Activated CD8-positive, alpha-beta T cell treated with anti-CD3 and anti-CD28 coated beads, Interleukin-2, amount 10 ng/mL, durations not matched to agents 7 days and 5 days (primary cell): ENCODE measurements at regions not wholly inside any gene's neighbourhood (a gene's known extent, or its start where the extent isn't known, plus 50 kb on each side); places are given as distances from the start of the nearest gene placed in this dataset.

ENCODE experiments used
- ATAC-seq: fragments of 150-1000 bp; cut with Tn5 transposase; one replicate; pipeline ENCODE4 v1.10.0; 2021; ENCODE audit warnings: moderate library complexity
- CTCF ChIA-PET: fragments of 350-600 bp; sonication (Branson Sonifier 250); formaldehyde crosslinking; loops from one replicate; lab custom pipeline; 2021; ENCODE audit warnings: antibody characterized with exemption; lab: Charles Lee
- POLR2A ChIA-PET: fragments of 350-600 bp; sonication (Branson Sonifier 250); formaldehyde crosslinking; loops from one replicate; lab custom pipeline; 2021; ENCODE audit warnings: antibody characterized with exemption; lab: Charles Lee
- DNase-seq: peaks from one replicate; pipeline ENCODE4 v3.0.0-alpha.2; 2020
- H3K27ac Mint-ChIP-seq: one replicate; pipeline ENCODE4 v1.8.0; 2021; ENCODE audit warnings: mild to moderate bottlenecking, mixed read lengths
- H3K27me3 Mint-ChIP-seq: one replicate; pipeline ENCODE4 v1.8.0; 2021; ENCODE audit warnings: low read depth, mixed read lengths
- H3K36me3 Mint-ChIP-seq: one replicate; pipeline ENCODE4 v1.8.0; 2021; ENCODE audit warnings: low read depth, mixed read lengths
- H3K4me1 Mint-ChIP-seq: one replicate; pipeline ENCODE4 v1.8.0; 2021; ENCODE audit warnings: low read depth, mixed read lengths
- H3K4me3 Mint-ChIP-seq: one replicate; pipeline ENCODE4 v1.8.0; 2021; ENCODE audit warnings: mild to moderate bottlenecking, mixed read lengths
- H3K9me3 Mint-ChIP-seq: one replicate; pipeline ENCODE4 v1.8.0; 2022; ENCODE audit warnings: mixed read lengths; ENCODE audit not compliant: insufficient read depth

DNA sequence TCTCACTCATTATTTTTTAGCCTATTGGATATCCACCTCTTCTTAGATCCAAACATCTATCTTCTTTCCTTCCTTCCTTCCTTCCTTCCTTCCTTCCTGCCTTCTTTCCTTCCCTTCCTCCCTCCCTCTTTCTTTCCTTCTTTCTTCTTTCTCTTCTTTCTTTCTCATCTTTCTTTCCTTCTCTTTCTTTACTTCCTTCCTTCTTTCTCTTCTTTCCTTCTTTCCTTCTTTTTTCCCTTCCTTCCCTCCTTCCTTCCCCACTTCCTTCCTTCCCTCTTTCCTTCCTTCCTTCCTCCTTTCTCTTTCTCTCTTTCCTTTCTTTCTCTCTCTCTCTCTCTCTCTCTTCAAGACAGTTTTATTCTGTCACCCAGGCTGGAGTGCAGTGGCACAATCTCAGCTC is 1239.8 kb downstream of the PCDH7 start:
- H3K27me3 Mint-ChIP-seq, result no peaks in the 10 kb centered on the region
- H3K36me3 Mint-ChIP-seq, result no peaks in the 10 kb centered on the region
- no peaks in the 10 kb centered on the region for H3K4me1 Mint-ChIP-seq
- no peak for ATAC-seq
- ChIA-PET CTCF (no interaction called here), POLR2A (interaction anchor here (0.6 kb wide), 1 partner anchor 317 kb away, joined by 3 read pairs; no protein-coding TSS in a partner anchor)
- DNase-seq, result no peak
- H3K27ac Mint-ChIP-seq, result no peak overlapping the region
- peaks cover 22% of the 10 kb centered on the region for H3K9me3 Mint-ChIP-seq
- H3K4me3 Mint-ChIP-seq, result no peak overlapping the region

DNA sequence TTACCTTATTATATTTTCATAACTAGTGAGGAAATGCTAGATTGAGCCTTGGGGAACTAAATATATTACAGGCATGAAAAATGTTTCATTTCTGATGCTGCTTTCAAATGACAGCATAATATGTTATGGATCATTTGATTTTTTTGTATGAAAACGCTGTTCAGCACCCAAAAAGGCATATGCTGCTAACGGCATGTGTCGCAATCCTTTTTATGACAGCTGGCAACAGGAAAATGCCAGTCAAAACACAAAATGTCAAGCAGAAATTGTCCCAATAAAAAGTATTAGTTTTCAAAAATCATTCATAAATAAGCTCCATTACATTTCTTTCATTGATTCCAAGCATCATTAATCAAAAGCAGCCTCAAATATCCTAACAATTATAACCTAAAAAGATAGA is 1244.5 kb downstream of the PCDH7 start:
- ATAC-seq, result no peak
- no peak overlapping the region for H3K27ac Mint-ChIP-seq

DNA sequence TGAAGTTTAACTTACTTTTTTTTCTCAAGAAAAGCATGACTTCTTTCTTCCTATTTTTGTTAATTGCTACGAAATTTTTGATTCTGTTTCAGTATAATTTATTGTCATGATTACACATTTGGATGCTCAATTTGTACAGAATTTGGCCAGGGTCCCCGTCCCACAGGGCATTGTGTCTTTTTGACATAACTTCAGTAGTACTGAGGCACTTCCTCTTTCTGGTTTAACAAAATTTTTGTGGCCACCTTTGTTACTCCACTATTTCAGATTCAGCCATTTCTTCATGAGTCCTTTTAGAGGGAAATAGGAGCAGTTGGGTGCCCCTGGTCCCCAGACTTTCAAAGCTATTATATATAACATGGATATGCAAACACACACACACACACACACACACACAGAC is 1248.7 kb downstream of the PCDH7 start:
- ChIA-PET CTCF (no interaction called here), POLR2A (no interaction called here)
- Mint-ChIP-seq H3K27me3 (no peaks in the 10 kb centered on the region), H3K9me3 (peaks cover 6% of the 10 kb centered on the region), H3K4me3 (no peak overlapping the region), H3K36me3 (no peaks in the 10 kb centered on the region), H3K27ac (no peak overlapping the region), H3K4me1 (no peaks in the 10 kb centered on the region)
- DNase-seq (no peak), ATAC-seq (no peak)

More for the DNA sequence above, 1244.5 kb downstream of the PCDH7 start:
- POLR2A ChIA-PET, result no interaction called here
- Mint-ChIP-seq H3K9me3 (peaks cover 16% of the 10 kb centered on the region), H3K4me1 (no peaks in the 10 kb centered on the region), H3K4me3 (no peak overlapping the region), H3K27me3 (no peaks in the 10 kb centered on the region), H3K36me3 (no peaks in the 10 kb centered on the region)
- no peak for DNase-seq
- CTCF ChIA-PET, result no interaction called here

DNA sequence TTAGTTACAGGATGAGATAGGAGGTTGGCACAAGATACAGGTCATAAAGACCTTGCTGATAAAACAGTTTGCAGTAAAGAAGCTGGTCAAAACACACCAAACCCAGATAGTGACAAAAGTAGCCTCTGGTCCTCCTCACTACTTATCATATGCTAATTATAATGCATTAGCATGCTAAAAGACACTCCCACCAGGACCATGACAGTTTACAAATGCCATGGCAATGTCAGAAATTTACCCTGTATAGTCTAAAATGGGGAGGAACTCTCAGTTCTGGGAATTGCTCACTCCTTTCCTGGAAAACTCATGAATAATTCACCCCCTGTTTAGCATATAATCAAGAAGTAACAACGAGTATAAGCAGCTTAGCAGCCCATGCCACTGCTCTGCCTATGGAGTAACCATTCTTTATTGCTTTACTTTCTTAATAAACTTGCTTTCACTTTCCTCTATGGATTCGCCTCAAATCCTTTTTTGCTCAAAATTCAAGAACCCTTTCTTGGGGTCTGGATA is 1254.4 kb downstream of the PCDH7 start:
- Mint-ChIP-seq H3K4me3 (no peak overlapping the region), H3K27ac (no peak overlapping the region), H3K36me3 (no peaks in the 10 kb centered on the region), H3K4me1 (no peaks in the 10 kb centered on the region), H3K9me3 (peaks cover 6% of the 10 kb centered on the region), H3K27me3 (no peaks in the 10 kb centered on the region)
- CTCF ChIA-PET, result no interaction called here
- DNase-seq, result no peak
- POLR2A ChIA-PET, result no interaction called here
- no peak for ATAC-seq

DNA sequence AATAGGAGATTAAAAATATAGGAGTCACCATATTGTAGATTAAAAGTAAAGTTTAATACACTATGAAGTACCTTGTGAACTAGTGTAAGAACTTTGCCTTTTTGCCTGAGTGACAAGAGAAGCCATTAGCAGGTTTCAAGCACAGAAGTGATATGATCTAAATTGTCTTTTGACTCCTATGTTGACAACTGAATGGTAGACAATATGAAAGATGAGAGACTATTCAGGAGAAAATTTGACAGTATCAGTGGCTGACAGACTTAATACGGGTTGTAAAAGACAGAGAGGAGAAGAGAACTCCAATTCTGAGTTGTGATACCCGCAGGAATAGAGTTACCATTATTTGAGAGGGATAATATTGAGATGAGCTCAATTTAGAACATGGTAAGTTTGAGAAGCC is 1259.8 kb downstream of the PCDH7 start:
- Mint-ChIP-seq H3K9me3 (no peaks in the 10 kb centered on the region), H3K27me3 (no peaks in the 10 kb centered on the region), H3K4me3 (no peak overlapping the region), H3K27ac (no peak overlapping the region), H3K4me1 (no peaks in the 10 kb centered on the region), H3K36me3 (no peaks in the 10 kb centered on the region)
- ChIA-PET CTCF (no interaction called here), POLR2A (no interaction called here)
- ATAC-seq, result no peak
- DNase-seq, result no peak

DNA sequence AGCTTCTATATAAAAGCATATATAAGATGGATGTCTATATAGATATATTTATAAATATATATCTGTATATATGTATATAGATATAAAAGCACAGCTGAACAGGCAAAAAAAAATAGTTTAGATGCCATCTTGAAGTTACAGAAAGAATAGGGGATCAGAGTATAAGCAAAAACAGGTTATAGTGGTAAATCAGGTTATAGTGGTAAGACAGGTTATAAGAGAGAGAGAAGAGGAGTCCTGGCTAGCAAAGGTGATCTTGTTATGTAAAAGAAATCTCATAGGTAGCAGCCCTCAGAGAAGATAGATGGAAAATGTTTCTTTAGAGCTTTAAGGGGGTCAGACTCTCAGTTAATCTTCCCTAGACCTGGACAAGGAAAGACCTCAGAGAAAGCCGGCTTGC is 1263.1 kb downstream of the PCDH7 start:
- peaks cover 3% of the 10 kb centered on the region for H3K9me3 Mint-ChIP-seq
- CTCF ChIA-PET, result no interaction called here
- no peak for ATAC-seq
- POLR2A ChIA-PET, result no interaction called here
- H3K27ac Mint-ChIP-seq, result no peak overlapping the region
- H3K4me3 Mint-ChIP-seq, result no peak overlapping the region
- no peaks in the 10 kb centered on the region for H3K36me3 Mint-ChIP-seq
- DNase-seq, result no peak
- no peaks in the 10 kb centered on the region for H3K4me1 Mint-ChIP-seq
- H3K27me3 Mint-ChIP-seq, result no peaks in the 10 kb centered on the region

DNA sequence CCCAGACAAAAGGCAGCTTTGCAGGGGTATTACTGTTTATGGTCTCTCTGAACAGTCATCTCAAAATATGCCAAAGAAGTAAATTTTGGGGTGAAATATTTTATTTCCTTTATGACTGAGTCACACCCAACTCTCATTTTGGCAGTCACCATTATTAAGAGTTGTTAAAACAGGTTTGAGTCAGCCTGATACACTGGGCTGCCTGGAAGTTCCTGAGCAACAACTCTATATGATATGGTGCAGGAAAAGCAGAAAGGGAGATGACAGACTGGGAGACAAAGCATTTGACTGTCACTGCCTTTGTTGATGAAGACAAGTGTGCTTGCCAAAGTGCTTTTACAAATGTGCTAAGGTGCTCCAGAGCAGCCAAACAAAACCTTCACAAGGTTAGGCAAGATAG is 1263.5 kb downstream of the PCDH7 start:
- peaks cover 3% of the 10 kb centered on the region for H3K9me3 Mint-ChIP-seq
- H3K27me3 Mint-ChIP-seq, result no peaks in the 10 kb centered on the region

DNA sequence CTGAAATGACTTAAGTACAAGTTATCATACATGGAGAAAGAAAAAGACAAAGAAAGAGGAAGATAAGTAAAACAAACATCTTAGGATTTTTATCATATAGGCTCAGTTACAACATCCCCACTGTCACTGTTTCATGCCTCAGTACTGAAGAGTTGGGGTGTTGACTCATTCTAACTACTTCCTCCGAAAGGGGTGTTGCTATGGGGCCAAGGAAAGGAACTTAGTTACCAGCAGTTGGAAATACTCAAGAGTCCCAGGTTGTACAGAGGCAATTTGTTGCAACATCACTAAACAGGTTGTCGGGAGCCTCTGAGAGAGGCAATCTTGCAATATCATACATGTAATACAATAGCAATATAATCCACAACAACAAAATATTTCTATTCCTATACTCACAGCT is 1264.7 kb downstream of the PCDH7 start:
- Mint-ChIP-seq H3K27ac (no peak overlapping the region), H3K4me1 (no peaks in the 10 kb centered on the region), H3K27me3 (no peaks in the 10 kb centered on the region), H3K9me3 (peaks cover 3% of the 10 kb centered on the region), H3K36me3 (no peaks in the 10 kb centered on the region), H3K4me3 (no peak overlapping the region)
- CTCF ChIA-PET, result no interaction called here
- DNase-seq (no peak), ATAC-seq (no peak)
- POLR2A ChIA-PET, result no interaction called here

More for the DNA sequence above, 1263.5 kb downstream of the PCDH7 start:
- POLR2A ChIA-PET, result no interaction called here
- CTCF ChIA-PET, result no interaction called here
- no peak overlapping the region for H3K4me3 Mint-ChIP-seq
- no peak overlapping the region for H3K27ac Mint-ChIP-seq
- H3K36me3 Mint-ChIP-seq, result no peaks in the 10 kb centered on the region
- no peaks in the 10 kb centered on the region for H3K4me1 Mint-ChIP-seq
- no peak for DNase-seq
- ATAC-seq, result no peak

DNA sequence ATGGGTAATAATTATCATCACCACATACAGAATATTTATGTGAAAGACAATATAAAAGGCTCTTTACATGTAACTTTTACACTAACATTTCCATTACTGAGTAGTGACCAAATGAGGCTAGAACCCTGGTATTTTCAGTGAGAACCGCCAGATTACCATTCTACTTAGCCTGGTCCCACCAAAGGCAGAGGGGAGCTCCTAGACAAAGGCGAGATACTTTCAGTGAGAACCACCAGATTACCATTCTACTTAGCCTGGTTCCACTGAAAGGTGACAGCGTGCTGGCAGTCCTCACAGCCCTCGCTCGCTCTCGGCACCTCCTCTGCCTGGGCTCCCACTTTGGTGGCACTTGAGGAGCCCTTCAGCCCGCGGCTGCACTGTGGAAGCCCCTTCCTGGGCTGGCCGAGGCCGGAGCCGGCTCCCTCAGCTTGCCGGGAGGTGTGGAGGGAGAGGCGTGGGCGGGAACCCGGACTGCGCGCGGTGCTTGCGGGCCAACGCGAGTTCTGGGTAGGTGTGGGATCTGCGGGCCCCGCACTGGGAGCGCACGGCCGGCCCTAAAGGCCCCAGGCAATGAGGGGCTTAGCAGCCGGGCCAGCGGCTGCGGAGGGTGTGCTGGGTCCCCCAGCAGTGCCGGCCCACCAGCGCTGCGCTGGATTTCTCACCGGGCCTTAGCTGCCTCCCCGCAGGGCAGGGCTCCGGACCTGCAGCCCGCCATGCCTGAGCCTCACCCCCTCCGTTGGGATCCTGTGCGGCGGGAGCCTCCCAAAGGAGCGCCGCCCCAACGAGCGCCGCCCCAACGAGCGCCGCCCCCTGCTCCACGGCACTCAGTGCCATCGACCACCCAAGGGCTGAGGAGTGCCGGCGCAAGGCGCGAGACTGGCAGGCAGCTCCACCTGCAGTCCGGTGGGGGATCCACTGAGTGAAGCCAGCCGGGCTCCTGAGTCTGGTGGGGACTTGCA is 1276.1 kb downstream of the PCDH7 start:
- ChIA-PET CTCF (no interaction called here), POLR2A (no interaction called here)
- ATAC-seq (no peak), DNase-seq (no peak)
- Mint-ChIP-seq H3K27me3 (no peaks in the 10 kb centered on the region), H3K4me3 (no peak overlapping the region), H3K36me3 (no peaks in the 10 kb centered on the region), H3K4me1 (no peaks in the 10 kb centered on the region), H3K27ac (no peak overlapping the region), H3K9me3 (peaks cover 9% of the 10 kb centered on the region)

DNA sequence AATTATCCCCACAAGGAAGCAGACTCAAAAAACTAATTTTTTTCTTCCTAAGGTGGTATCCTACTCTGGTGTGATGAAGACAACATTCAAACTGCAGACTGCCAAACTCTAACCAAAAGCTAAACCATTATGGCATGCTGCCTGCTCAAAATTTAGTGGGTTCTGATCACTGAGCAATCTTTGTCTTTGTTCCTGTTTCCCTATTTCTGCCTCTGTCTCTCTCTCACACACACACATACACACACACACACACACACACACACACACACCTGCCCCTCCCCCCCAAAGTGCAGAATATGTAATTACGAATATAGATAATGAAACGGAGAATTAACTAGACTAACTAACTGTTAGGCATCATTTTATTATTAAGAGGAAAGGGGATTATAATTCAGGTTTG is 1278.6 kb downstream of the PCDH7 start:
- Mint-ChIP-seq H3K9me3 (no peaks in the 10 kb centered on the region), H3K27ac (no peak overlapping the region), H3K36me3 (no peaks in the 10 kb centered on the region), H3K27me3 (no peaks in the 10 kb centered on the region), H3K4me3 (no peak overlapping the region), H3K4me1 (no peaks in the 10 kb centered on the region)
- CTCF ChIA-PET, result no interaction called here
- POLR2A ChIA-PET, result no interaction called here
- no peak for ATAC-seq
- DNase-seq, result no peak

DNA sequence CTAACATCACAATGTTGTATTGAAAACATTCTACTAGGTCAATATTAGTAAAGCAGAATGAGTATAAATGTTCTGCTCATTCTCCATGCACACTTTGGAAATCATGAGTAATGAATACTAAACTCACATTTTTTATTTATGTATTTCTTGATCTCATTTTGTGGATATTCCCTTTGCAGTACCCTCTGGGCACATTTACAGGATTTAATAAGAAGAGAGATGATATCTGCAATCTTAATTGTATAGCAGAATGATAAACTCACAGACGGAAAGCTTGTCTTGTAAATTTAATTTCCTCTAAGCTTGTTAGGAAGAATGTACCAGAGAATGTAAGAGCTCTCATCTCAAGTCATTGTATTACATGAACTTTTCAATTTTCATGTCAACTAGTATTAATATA is 1279.7 kb downstream of the PCDH7 start:
- Mint-ChIP-seq H3K36me3 (no peaks in the 10 kb centered on the region), H3K27me3 (no peaks in the 10 kb centered on the region), H3K4me3 (no peak overlapping the region), H3K9me3 (no peaks in the 10 kb centered on the region), H3K4me1 (no peaks in the 10 kb centered on the region), H3K27ac (no peak overlapping the region)
- ChIA-PET CTCF (no interaction called here), POLR2A (no interaction called here)
- DNase-seq, result no peak
- no peak for ATAC-seq

DNA sequence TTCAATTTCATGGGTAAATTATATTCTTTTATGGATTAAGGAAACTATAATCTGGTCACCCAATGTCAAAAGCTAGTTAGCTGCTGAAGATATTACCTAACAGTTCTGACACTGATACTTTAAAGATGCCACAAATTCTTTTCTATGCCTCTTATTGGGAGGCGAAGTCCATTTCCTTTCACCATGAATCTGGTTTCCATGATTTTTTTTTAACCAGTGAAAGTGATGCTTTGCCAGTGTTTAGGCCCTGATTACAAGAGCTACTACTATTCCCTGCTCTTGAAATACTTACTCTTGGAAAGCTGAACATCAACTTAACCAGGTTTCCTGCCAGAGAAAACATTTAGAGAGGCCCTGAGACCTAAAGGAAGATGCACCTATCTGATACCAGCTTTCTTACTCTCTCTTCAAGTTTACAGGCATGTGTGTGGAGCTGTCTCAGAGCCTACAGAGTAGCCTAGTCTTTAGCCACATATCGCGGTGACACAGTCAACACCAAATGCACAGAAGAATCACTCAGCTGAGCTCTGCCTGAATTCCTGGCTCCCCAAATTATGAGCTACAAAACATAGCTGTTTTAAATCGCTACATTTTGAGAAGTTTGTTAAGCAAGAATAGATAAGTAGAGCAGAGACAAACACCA is 1280.8 kb downstream of the PCDH7 start:
- Mint-ChIP-seq H3K4me1 (no peaks in the 10 kb centered on the region), H3K4me3 (no peak overlapping the region), H3K9me3 (no peaks in the 10 kb centered on the region), H3K36me3 (no peaks in the 10 kb centered on the region), H3K27me3 (no peaks in the 10 kb centered on the region), H3K27ac (no peak overlapping the region)
- POLR2A ChIA-PET, result no interaction called here
- ATAC-seq, result no peak
- CTCF ChIA-PET, result no interaction called here
- no peak for DNase-seq
